Fibroblast of upper back skin (primary cell): ENCODE measurements at regions not wholly inside any gene's neighbourhood (a gene's known extent, or its start where the extent isn't known, plus 50 kb on each side); places are given as distances from the start of the nearest gene placed in this dataset.

Source experiments
- DNase-seq: peaks from one replicate; pipeline ENCODE4 v3.0.0-alpha.2; 2013

DNA sequence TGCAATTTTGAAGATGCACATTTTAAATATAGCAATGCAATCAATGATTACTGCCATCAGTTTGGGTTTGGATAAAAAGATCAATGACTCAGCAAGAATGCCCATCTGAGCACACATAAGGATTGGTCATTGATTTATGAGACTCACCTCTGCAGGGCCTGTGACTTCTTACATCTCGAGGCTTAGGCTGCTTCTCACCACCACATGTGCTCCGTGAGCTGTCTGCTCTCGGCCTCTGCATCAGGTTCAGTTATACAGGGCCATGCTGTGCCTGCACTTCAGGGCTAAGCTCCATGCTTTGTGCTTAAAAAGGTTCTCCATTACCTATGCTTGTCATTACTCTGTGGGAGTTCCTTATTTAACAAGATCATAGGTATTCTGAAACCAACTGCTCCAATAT is 887.5 kb downstream of the DIPK2A start:
- DNase-seq: no peak

- no peak for DNase-seq
Measured at GRCh38 chr3:144864646-144865045, 893.0 kb downstream of the DIPK2A start.

DNA sequence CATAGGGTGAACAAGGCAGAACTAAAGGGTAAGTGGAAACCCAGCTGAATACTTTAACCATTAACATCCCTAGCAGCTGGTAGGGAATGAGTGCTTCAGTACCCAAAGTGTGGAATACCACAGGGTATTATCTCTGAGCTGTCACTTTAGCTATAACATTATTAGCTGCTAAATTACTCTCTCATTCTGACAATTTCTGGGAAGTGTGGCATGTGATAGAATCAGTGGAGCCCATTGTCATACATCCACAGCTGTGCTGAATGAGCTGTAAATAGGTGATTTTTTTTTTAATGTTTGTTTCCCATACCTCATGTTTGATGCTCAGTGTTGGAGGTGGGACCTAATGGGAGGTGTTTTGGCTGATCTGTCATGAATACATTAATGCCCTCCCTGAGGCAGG is 894.3 kb downstream of the DIPK2A start:
- no peak for DNase-seq

GRCh38 chr3:144866476-144866875 is 894.9 kb downstream of the DIPK2A start:
- DNase-seq: peak; percentile 57

DNA sequence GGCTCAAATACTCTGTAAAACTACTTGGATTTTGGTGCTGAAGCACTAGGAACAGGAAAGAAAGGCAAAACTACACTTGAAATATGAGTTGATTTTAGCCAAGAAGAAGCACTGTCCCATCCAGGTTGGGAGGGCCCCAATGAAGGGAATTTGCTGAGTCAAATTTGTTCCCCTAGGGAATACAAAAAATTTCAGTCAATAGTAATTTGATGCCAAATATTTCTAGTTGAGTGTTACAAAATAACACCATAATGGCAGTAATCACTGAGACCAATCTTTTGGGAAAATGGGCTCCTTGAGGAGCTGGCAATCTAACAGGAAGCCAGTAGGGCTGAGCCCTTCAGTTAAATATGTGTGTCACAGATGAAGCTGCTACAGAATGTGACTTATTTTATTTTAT is 896.9 kb downstream of the DIPK2A start:
- DNase-seq: peak; percentile 17

- DNase-seq: no peak
Measured at GRCh38 chr3:144873066-144873465, 901.4 kb downstream of the DIPK2A start.

GRCh38 chr3:144875211-144875610 is 903.6 kb downstream of the DIPK2A start:
- DNase-seq: peak; percentile 68

DNA sequence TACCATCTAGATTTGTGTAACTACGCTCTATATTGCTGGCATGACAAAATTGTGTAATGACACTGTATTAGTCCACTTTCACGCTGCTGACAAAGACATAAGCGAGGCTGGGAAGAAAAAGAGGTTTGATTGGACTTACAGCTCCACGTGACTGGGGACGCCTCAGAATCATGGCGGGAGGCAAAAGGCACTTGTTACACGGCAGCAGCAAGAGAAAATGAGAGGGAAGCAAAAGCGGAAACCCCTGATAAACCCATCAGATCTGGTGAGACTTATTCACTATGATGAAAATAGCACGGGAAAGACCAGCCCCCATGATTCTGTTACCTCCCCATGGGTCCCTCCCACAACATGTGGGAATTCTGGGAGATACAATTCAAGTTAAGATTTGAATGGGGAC is 905.7 kb downstream of the DIPK2A start:
- DNase-seq: no peak

DNA sequence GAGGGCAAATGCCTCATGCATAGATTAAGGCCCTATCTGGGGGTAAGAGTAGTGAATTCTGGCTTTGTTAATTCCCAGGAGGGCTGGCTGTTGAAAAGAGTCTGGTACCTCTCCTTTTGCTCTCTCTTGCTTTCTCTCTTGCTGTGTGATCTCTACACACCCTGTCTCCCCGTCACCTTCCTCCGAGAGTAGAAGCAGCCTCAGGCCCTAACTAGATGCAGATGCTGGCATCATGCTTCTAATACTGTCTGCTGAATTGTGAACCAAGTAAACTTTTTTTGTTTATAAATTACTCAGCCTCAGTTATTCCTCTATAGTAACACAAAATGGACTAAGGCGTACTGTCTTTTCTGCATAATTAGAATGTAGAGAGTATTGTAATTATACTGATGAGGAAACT is 908.1 kb downstream of the DIPK2A start:
- peak; percentile 18 for DNase-seq

GRCh38 chr3:144893980-144894379 is 922.4 kb downstream of the DIPK2A start:
- DNase-seq: no peak

DNA sequence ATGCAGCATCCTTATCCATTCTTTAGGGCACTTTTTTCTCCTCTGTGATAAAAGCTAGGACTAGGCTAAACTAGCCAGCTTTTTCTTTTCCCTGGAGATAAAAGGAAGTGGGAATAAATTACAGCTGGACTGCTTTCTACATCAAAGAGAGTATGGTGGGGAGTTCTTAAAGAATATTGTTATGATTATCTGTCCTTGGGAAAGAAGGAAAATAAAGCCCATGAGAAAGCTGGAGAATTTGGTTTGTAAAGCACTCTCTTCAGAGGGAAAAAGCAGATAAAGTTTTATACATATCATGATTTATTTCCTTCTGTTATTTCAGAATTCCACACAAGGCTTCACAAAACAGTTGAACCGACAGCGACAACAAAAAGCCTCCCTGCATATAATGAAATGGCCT is 923.0 kb downstream of the DIPK2A start:
- DNase-seq: no peak

DNA sequence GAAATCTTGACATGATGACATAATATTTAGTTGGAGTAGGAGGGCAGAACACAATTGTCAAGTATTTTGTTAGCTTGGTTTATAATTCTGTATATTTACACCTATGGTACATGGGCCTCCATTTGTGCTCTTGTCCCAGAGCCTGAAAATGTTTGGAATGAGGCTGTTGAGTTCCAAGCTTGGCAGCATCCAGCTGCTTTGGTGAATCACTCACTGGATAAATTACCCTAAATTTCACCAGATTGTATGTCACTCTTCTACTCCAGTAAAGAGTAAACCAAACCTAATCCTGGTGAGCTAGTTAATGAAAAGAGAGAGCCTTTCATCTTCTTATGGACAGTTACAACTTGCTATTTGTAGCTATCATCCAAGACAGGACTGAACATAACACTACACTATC is 928.7 kb downstream of the DIPK2A start:
- peak; percentile 67 for DNase-seq

- DNase-seq: peak; percentile 25
Measured at GRCh38 chr3:144907581-144907980, 936.0 kb downstream of the DIPK2A start.

GRCh38 chr3:144912968-144913367 is 941.3 kb downstream of the DIPK2A start:
- no peak for DNase-seq

DNA sequence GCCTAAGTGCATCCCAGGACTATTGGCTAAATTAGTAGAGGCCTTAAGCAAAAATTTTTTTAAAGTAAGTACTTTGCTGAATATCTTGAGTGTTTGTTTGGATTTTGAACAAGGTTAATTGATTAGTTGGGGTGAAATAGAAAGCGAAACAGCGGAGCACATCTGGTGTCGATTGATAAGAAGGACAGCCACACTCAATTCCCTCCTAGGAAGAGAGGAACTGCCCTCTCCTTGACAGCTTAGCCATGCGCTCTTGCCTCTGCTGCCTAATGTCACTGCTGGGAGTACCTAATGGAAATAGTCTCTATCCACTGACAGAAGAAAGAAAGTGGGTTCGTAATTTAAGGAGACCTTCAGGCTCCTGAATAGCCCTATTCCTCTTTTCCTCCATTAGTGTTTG is 943.6 kb downstream of the DIPK2A start:
- no peak for DNase-seq

GRCh38 chr3:144921710-144922109 is 950.1 kb downstream of the DIPK2A start:
- no peak for DNase-seq

- DNase-seq: no peak
Measured at GRCh38 chr3:144923046-144923775, 951.6 kb downstream of the DIPK2A start.

GRCh38 chr3:144930431-144930830 is 958.8 kb downstream of the DIPK2A start:
- no peak for DNase-seq

DNA sequence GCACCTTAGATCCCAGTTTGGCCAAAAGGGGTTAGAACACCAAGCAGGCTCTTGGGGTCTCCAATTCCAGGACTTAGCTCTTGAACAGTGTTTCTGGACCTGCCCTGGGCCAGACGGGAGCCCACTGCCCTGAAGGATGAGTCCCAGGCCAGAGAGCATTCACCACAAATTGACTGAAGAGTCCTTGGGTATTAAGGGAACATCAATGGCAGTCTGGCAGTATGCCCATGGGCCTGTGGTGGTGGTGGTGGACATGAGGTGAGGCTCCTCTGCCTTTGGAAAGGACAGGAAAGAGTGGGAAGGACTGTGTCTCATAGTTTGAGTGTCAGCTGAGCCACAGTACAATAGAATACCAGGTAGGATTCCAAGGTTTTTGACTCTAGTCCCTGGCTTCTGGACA is 960.0 kb downstream of the DIPK2A start:
- no peak for DNase-seq

DNA sequence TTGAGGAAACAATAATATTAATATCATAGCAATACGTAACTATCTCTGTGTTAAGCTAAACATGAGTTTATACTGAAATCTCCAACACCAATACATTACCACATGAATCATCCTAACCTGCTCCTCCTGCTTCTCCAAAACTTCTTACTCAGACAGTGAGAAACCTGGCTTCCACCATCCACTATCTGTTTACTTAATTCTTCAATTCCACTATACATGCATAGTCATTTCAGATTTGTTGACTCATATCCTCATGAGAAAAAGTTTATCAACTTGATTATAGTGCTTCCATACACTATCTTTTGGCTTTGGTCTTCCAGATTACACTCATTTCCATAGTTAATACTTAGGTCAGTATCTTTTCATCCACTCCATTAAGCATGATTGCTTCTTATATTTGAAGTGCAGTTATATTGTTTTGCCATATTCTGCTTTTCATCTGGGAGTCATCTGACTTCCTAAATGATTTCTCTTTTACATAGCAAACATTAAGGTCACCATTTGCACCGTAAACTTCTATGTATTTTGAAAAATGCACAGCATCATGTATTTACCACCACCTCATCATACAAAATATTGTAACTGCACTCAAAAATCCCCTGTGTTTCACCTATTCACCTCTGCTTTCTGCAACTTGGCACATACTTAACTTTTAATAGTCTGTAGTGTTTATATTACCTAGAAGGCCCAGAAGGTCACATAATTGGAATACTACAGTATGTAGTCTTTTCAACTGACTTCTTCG is 970.6 kb downstream of the DIPK2A start:
- DNase-seq: no peak

DNA sequence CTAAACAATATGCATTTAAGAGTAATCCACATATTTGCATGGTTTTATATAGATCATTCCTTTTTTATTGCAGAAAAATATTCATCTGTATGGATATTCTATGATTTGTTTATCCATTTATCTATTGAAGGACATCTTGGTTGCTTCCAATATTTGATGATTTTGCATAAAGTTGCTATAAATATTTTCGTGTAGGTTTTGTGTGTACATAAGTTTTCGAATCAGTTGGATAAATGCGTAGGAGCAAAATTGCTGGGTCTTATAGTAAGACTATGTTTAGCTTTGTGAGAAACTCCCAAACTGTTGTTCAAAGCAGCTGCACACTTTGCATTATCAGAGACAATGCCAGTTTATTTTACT is 971.2 kb downstream of the DIPK2A start:
- no peak for DNase-seq

DNA sequence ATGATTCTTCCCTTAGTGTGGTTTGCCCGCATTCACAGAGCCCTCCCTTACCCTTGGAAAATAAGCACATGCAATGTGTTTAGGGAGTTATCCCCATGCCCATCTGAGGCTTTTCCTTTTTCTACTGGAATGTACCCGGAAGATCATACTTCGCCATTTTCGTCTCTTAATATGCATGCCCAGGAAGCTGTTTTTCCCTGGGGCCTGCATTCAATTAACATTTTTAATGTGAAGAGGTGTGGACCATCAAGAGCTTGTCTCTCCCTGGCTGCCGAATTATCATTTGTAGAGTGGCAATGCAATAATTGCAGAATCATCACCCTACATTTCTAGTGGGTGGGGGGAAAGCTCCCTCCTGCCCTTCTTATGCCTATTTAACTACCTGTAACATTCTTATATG is 976.3 kb downstream of the DIPK2A start:
- DNase-seq: no peak

- no peak for DNase-seq
Measured at GRCh38 chr3:144948711-144949110, 977.1 kb downstream of the DIPK2A start.

DNA sequence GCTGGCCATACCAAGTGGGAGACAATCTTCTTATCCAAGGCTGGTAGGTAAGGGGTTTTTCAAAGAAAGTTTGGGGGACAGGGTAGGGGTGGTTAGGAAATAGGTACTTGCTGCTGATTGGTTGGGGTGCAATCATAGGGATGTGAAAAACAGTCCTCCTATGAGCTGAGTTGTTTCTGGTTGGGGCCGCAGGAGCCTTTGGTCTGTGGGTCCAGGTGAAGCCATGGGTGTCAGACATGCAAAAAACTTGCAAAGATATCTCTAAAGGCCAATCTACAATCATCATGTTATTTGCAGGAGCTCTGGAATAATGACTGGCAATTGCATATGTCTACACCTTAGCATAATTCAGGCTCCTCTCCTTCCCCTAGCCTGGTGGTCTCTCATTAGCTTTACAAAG is 982.3 kb downstream of the DIPK2A start:
- DNase-seq: no peak
